Natural killer cell treated with Interleukin-12 subunit alpha and Interleukin-12 subunit beta and Interleukin-15 and Interleukin-18, amount 100 ng/mL, for 72 hours (primary cell): ENCODE measurements at regions not wholly inside any gene's neighbourhood (a gene's known extent, or its start where the extent isn't known, plus 50 kb on each side); places are given as distances from the start of the nearest gene placed in this dataset.
A peak's percentile ranks its signal among the peaks of the same experiment; 100 is the strongest.
"Not testable (repeated sequence)": the region's sequence is repeated elsewhere in the genome, so short reads cannot be mapped to it uniquely, and the experiment has no call there.

Experiments used
- ATAC-seq, 2 donors: fragments of 150-1000 bp; cut with Tn5 transposase in 1 of 2; sonication (Bioruptor Pico), chemical (Tn5 transposase) in 1 of 2; 2 replicates each; pipeline ENCODE4 v1.10.0; 2021
- DNase-seq: peaks from one replicate; pipeline ENCODE4 v3.0.0; 2022; ENCODE audit warnings: low spot score
- H3K27ac Mint-ChIP-seq, 2 donors: 1 replicate in 1 of 2; 2 replicates in 1 of 2; pipeline ENCODE4 v1.8.0; 2022; ENCODE audit warnings: mixed read lengths in 2 of 2, mild to moderate bottlenecking in 1 of 2, moderate library complexity in 1 of 2
- H3K27me3 Mint-ChIP-seq, 2 donors: 1 replicate in 1 of 2; 2 replicates in 1 of 2; pipeline ENCODE4 v1.8.0; 2022; ENCODE audit warnings: mixed read lengths in 2 of 2
- H3K36me3 Mint-ChIP-seq: one replicate; pipeline ENCODE4 v1.8.0; 2022; ENCODE audit warnings: mixed read lengths
- H3K4me1 Mint-ChIP-seq, 2 donors: 1 replicate in 1 of 2; 2 replicates in 1 of 2; pipeline ENCODE4 v1.8.0; 2022; ENCODE audit warnings: low read depth in 2 of 2, mixed read lengths in 2 of 2, mild to moderate bottlenecking in 1 of 2
- H3K4me3 Mint-ChIP-seq: one replicate; pipeline ENCODE4 v1.8.0; 2022; ENCODE audit warnings: mixed read lengths
- H3K9me3 Mint-ChIP-seq: 2 replicates; pipeline ENCODE4 v1.8.0; 2022; ENCODE audit warnings: mixed read lengths

GRCh38 chr14:106787626-106788025 lies 1261.2 kb downstream of the TMEM121 start:
- DNase-seq = no peak
- Mint-ChIP-seq H3K27ac (peak overlapping the region in 1 of 2 donors; percentile 45), H3K4me1 (peaks cover 3 to 6% of the 10 kb centered on the region in 2 donors), H3K4me3 (no peak overlapping the region), H3K36me3 (no peaks in the 10 kb centered on the region), H3K9me3 (no peaks in the 10 kb centered on the region), H3K27me3 (peaks cover 10 to 20% of the 10 kb centered on the region in 2 donors)
- ATAC-seq = no peak

GRCh38 chr14:106788534-106788933 lies 1262.2 kb downstream of the TMEM121 start:
- peaks cover 3 to 6% of the 10 kb centered on the region in 2 donors for H3K4me1 Mint-ChIP-seq
- H3K4me3 Mint-ChIP-seq = no peak overlapping the region
- DNase-seq (no peak), ATAC-seq (no peak)
- H3K27ac Mint-ChIP-seq = peak overlapping the region in 1 of 2 donors; percentile 45
- no peaks in the 10 kb centered on the region for H3K36me3 Mint-ChIP-seq
- no peaks in the 10 kb centered on the region for H3K9me3 Mint-ChIP-seq
- peaks cover 10 to 20% of the 10 kb centered on the region in 2 donors for H3K27me3 Mint-ChIP-seq

GRCh38 chr14:106789318-106789717 lies 1262.9 kb downstream of the TMEM121 start:
- no peak for DNase-seq
- Mint-ChIP-seq H3K4me1 (peaks cover 3 to 6% of the 10 kb centered on the region in 2 donors), H3K27me3 (peaks cover 15 to 25% of the 10 kb centered on the region in 2 donors), H3K9me3 (no peaks in the 10 kb centered on the region), H3K27ac (no peak overlapping the region), H3K4me3 (no peak overlapping the region), H3K36me3 (no peaks in the 10 kb centered on the region)
- ATAC-seq = no peak

GRCh38 chr14:106790189-106791036 lies 1264.0 kb downstream of the TMEM121 start:
- Mint-ChIP-seq H3K9me3 (no peaks in the 10 kb centered on the region), H3K27me3 (peaks cover 16 to 29% of the 10 kb centered on the region in 2 donors), H3K36me3 (no peaks in the 10 kb centered on the region), H3K27ac (no peak overlapping the region), H3K4me1 (peaks cover 3 to 6% of the 10 kb centered on the region in 2 donors), H3K4me3 (no peak overlapping the region)
- peak; percentile 77 for DNase-seq
- peak in 1 of 2 donors; percentile 61 for ATAC-seq

GRCh38 chr14:106792543-106792942 lies 1266.2 kb downstream of the TMEM121 start:
- no peak overlapping the region for H3K27ac Mint-ChIP-seq
- peaks cover 13 to 21% of the 10 kb centered on the region in 2 donors for H3K27me3 Mint-ChIP-seq
- no peak for ATAC-seq
- H3K4me1 Mint-ChIP-seq = peaks cover 3 to 6% of the 10 kb centered on the region in 2 donors
- H3K36me3 Mint-ChIP-seq = no peaks in the 10 kb centered on the region
- no peak overlapping the region for H3K4me3 Mint-ChIP-seq
- no peak for DNase-seq
- H3K9me3 Mint-ChIP-seq = no peaks in the 10 kb centered on the region

- H3K36me3 Mint-ChIP-seq, H3K9me3 Mint-ChIP-seq, H3K4me1 Mint-ChIP-seq, H3K27ac Mint-ChIP-seq, DNase-seq, H3K4me3 Mint-ChIP-seq, ATAC-seq: not testable (repeated sequence)
- H3K27me3 Mint-ChIP-seq = peaks cover 36 to 43% of the 10 kb centered on the region in 2 donors
These were observed 1271.8 kb downstream of the TMEM121 start for GRCh38 chr14:106798166-106798565.

GRCh38 chr14:106802413-106803364 lies 1276.3 kb downstream of the TMEM121 start:
- Mint-ChIP-seq H3K36me3 (no peaks in the 10 kb centered on the region), H3K4me3 (no peak overlapping the region), H3K27me3 (peaks cover 32 to 50% of the 10 kb centered on the region in 2 donors), H3K9me3 (no peaks in the 10 kb centered on the region), H3K4me1 (no peaks in the 10 kb centered on the region), H3K27ac (no peak overlapping the region)
- no peak for ATAC-seq
- DNase-seq = no peak

- H3K27me3 Mint-ChIP-seq = peaks cover 29 to 50% of the 10 kb centered on the region in 2 donors
- H3K27ac Mint-ChIP-seq = no peak overlapping the region
- H3K4me1 Mint-ChIP-seq = no peaks in the 10 kb centered on the region
- no peak for DNase-seq
- no peak overlapping the region for H3K4me3 Mint-ChIP-seq
- no peaks in the 10 kb centered on the region for H3K36me3 Mint-ChIP-seq
- no peak for ATAC-seq
- no peaks in the 10 kb centered on the region for H3K9me3 Mint-ChIP-seq
These were observed 1277.0 kb downstream of the TMEM121 start for GRCh38 chr14:106803379-106803778.

GRCh38 chr14:106807493-106807892 lies 1281.1 kb downstream of the TMEM121 start:
- Mint-ChIP-seq H3K36me3 (no peaks in the 10 kb centered on the region), H3K27me3 (peaks cover 15 to 26% of the 10 kb centered on the region in 2 donors), H3K4me3 (no peak overlapping the region), H3K4me1 (no peaks in the 10 kb centered on the region), H3K9me3 (no peaks in the 10 kb centered on the region), H3K27ac (no peak overlapping the region)
- no peak for DNase-seq
- no peak for ATAC-seq

- peaks cover 7 to 16% of the 10 kb centered on the region in 2 donors for H3K27me3 Mint-ChIP-seq
- no peak overlapping the region for H3K4me3 Mint-ChIP-seq
- ATAC-seq (no peak), DNase-seq (no peak)
- no peaks in the 10 kb centered on the region for H3K9me3 Mint-ChIP-seq
- H3K27ac Mint-ChIP-seq = no peak overlapping the region
- H3K36me3 Mint-ChIP-seq = no peaks in the 10 kb centered on the region
- no peaks in the 10 kb centered on the region for H3K4me1 Mint-ChIP-seq
These were observed 1282.1 kb downstream of the TMEM121 start for GRCh38 chr14:106808458-106808857.

GRCh38 chr14:106808907-106809306 lies 1282.5 kb downstream of the TMEM121 start:
- H3K27me3 Mint-ChIP-seq = peaks cover 7 to 12% of the 10 kb centered on the region in 2 donors
- DNase-seq = no peak

GRCh38 chr14:106809615-106810014 lies 1283.2 kb downstream of the TMEM121 start:
- H3K9me3 Mint-ChIP-seq = no peaks in the 10 kb centered on the region
- H3K27ac Mint-ChIP-seq = no peak overlapping the region
- peaks cover 8% of the 10 kb centered on the region in 2 donors for H3K27me3 Mint-ChIP-seq
- no peak overlapping the region for H3K4me3 Mint-ChIP-seq
- ATAC-seq (no peak), DNase-seq (no peak)
- H3K36me3 Mint-ChIP-seq = no peaks in the 10 kb centered on the region
- no peaks in the 10 kb centered on the region for H3K4me1 Mint-ChIP-seq

More at GRCh38 chr14:106808907-106809306, 1282.5 kb downstream of the TMEM121 start:
- Mint-ChIP-seq H3K36me3 (no peaks in the 10 kb centered on the region), H3K4me1 (no peaks in the 10 kb centered on the region), H3K27ac (no peak overlapping the region), H3K4me3 (no peak overlapping the region), H3K9me3 (no peaks in the 10 kb centered on the region)
- ATAC-seq = no peak

- not testable (repeated sequence) for H3K4me3 Mint-ChIP-seq
These were observed 1283.8 kb downstream of the TMEM121 start for GRCh38 chr14:106810168-106810567.

More at GRCh38 chr14:106810168-106810567, 1283.8 kb downstream of the TMEM121 start:
- H3K27me3 Mint-ChIP-seq = peaks cover 14% of the 10 kb centered on the region in 2 donors
- H3K36me3 Mint-ChIP-seq, H3K27ac Mint-ChIP-seq, H3K4me1 Mint-ChIP-seq, H3K9me3 Mint-ChIP-seq, DNase-seq, ATAC-seq: not testable (repeated sequence)
